ENCODE measurements at regions not wholly inside any gene's neighbourhood (a gene's known extent, or its start where the extent isn't known, plus 50 kb on each side); places are given as distances from the start of the nearest gene placed in this dataset.
"Not testable (repeated sequence)": the region's sequence is repeated elsewhere in the genome, so short reads cannot be mapped to it uniquely, and the experiment has no call there.

DNA sequence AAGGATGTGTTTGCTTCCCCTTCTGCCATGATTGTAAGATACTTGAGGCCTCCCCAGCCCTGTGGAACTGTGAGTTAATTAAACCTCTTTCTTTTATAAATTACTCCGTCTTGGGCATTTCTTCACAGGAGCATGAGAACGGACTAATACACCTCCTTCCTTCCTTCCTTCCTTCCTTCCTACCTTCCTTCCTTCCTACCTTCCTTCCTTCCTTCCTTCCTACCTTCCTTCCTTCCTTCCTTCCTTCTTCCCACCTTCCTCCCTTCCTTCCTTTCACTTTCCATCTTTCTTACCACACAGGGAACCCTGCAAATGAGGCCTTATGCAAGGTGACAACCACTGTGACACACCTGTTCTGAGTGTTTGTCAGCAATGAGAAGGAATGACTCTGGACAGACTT is 141.3 kb upstream of the EXOC2 start:
- no peak for DNase-seq

DNA sequence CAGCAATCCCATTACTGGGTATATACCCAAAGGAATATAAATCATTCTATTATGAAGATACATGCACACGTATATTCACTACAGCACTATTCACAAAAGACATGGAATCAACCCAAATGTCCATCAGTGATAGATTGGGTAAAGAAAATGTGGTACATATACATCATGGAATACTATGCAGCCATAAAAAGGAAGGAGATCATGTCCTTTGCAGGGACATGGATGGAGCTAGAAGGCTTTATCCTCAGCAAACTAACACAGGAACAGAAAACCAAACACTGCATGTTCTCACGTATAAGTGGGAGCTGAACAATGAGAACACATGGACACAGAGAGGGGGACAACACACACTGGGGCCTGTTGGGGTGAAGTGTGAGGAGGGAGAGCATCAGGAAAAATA is 139.9 kb upstream of the EXOC2 start:
- not testable (repeated sequence) for DNase-seq

DNA sequence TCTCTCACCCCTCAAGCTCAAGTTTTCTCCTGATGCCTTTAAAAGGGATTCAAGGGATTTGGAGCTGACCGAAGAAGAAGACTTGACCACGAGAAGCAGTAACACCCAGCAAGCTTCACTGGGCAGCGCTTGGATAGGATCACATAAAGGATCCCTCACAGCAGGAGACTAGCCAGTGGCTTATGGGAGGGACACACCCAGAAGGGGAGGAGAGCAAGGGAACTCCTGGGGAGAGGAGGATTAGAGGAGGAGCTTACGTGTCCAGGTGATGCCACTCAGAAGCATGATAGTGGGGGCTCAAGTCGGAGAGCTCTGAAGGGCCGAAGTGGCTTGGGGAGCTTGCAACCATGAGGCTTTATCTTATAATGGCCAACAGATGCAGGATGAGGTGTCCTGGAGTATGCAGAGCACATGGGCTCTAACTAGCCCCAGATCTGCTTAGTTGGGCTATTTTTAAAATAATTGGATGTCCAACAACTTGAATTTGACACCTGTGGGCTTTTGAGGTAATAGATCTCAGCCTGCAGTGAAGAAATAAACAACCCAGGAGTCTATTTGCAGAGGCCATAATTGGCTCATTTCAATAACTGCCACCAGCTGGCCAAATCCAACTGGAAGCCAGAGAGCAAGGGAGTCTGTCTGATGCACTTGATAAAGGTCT is 137.9 kb upstream of the EXOC2 start:
- no peak for DNase-seq

DNA sequence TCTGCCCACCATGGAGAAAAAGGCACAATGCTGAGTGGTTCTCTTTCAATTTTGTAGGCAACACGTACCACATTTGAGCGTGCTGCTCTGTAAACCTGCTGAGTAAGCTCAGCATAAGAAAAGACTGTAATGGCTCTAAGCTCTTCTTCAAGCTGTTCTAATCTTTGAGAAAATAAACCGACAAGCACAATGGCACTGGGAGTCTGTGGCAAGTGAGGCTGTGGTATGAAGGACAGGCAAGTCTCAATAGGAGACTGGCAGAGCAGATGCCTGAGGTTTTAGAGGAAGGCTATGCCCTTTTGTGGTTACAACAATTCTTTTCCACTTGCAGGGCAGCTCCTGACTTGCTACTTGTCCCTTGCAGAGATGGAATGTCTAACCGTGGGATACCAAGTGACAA is 136.7 kb upstream of the EXOC2 start:
- no peak for DNase-seq

DNA sequence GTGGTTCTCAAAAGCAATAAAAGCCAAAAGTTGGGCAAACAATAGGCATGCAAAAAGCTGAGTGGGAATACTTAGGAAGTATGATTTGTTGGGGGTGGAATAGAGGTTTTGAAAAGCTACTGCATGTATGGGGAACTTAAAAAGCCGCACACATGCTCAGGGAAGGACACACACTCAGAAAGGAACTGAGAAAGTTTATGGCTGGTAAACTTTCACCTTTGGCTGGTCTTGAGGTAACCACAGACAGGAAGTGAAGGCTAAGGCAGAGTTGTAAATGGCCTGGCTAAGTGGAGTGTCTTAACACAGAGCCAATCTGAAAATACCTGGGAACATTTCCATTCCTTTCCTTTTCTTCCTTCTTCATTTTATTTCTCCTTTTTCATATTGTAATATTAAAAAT is 134.5 kb upstream of the EXOC2 start:
- no peak for DNase-seq

DNA sequence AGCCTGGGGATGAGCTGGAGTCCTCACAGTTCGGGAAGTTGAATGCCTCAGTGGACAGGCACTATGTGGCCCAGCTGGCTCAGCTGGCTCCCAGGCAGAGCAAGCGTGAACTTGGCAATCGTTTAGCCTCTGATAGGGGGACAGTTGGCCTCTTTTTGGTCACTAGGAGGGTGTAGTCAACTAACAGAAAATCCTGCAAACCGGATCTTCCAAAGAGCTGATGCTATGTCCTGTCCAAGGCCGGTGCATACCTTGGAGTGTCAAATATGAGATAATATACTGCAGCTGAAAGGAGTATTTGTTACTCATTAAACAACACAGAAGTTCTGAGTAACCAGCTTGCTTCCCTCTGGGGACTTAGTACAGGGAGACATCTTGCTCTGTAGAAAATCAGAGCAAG is 126.2 kb upstream of the EXOC2 start:
- no peak for DNase-seq

DNA sequence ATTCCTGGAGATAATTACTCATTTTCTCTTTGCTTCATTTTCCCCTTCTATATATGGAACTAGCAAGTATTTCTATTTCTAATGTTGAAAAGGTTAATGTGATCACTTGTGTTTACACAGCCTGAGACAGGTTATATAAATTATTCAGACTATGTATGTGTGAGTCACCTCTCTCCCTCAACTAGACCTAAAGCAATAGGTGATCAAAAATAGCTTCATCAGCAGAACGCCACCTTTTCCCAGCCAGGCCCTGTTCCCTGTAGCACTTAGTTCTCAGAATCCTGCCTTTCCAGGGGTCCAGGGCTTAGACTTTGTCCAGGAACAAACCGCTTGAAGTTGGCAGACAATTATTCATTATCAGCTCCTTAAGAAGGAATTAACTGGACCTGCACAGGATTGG is 125.3 kb upstream of the EXOC2 start:
- DNase-seq: no peak

DNA sequence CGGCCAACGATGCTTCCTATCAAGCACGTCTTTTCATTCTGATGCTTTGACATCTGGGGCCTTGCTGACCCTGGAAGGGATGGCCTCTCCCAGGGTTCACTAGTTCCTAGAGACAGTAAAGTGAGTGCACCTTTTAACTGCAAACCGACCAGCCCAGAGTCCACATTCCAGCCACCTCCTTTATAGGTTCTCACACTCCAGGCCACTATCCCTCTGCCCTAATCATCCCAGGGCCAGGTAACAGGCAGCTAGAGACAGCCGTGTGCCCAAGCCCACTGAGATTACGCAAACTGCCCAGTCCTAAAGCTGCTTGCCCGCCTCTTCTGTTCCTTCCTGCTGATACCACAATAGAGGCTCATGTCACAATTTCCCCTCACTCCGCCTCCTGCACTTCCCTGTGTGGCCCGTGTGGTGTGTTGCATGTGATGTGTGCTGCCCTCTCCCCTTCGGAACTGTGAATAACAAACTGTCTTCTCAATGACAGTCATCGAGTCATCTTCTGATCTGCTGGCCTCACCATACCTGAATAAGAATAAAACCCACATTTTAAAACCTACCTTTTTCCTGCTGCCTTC is 123.7 kb upstream of the EXOC2 start:
- no peak for DNase-seq

DNA sequence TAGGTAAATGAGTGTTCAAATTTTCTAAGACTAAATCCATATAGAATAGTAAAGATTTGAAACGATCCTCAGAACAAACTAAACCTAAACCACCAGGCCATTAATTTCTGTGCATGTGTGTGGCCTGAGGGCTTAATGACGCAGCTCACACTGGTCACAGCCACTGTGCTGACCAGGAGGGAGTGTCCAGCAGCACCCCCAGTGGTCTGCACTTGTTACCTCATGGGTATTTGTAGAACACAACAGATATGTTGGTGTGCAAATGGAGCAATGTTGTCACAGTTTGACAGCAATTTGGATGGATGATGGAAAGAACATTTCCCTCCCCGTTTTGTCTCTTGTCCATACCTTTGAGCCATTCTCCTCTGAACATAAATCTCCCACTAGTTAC is 122.4 kb upstream of the EXOC2 start:
- DNase-seq: no peak

DNA sequence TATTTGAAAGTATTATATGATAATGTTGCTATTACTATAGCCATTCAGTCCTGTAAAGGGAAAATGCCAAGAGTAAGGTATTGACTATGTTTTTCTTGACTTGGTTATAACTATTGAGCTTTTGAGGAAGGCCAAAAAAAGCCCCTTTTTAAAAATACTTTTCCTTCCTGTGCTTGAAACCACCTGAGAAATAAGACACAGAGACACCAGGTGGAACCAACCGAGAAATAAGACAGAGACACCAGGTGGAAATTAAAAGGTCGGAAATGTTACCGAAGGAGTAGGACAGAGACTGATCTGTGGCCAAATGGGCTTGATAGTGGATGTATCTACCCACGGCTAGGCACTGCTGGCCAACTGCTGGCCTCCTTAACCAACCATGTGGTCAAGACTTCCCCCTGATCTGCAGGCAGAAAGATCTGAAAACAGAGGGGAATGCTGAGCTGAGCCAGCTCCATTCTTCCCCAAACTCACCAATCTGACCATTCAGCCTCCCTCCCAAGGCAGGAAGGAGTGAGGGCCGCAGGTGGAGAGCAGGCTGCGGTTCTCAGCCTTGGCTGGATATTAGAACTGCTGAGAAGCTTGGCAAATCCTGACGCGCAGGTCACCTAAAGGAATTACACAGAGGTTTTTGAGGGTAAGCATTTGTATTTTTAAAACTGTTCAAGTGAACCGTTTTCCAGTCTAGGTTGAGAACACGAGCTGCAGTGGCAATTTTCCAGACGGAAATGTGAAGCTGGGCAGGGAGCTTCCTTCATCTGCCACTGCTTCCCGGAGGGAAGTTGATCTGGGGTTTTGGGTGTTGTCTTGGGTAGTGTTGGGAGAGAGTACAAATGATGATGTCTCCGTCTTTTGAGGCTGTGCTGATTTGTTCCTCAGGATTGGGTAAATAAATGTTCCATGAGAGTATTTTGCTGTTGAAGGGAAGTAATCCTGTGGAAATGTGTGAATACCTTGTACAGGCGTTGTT is 121.7 kb upstream of the EXOC2 start:
- DNase-seq: no peak

DNA sequence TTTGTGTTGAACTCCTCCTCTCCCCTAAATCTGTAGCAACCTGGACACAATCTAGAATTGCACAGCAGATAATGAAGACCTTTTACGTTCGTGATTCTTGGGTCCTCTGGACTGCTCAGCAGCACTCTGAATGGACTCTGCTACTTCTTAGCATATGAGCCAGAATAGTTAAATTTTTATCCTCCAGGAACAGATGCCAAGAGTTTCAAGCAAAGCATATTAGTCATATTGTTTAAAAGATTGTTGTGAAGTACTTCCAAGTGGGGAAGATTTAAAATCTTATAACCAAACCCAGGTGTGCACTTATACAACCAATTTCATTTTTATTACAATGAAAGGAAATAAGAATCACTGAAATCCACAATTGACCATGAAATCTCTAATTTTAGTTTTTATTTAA is 118.9 kb upstream of the EXOC2 start:
- DNase-seq: no peak

DNA sequence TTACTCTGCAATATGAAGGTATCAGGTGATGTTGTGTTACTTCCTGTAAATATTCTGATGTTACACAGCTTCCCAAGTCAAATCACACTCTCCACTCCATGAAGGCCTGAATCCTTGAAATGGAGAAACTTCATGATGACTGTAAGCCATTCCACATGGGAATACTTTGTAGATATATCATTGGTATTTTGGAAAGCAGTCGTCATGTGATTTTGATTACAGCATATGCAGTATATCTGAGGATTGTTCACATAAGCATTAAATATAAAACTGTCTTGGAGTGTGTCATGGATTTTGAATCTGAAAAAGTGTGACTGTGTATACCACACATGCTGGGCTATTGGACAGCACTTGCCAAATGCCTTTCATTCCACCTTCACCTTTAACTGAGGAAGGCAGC is 118.3 kb upstream of the EXOC2 start:
- DNase-seq: no peak

DNA sequence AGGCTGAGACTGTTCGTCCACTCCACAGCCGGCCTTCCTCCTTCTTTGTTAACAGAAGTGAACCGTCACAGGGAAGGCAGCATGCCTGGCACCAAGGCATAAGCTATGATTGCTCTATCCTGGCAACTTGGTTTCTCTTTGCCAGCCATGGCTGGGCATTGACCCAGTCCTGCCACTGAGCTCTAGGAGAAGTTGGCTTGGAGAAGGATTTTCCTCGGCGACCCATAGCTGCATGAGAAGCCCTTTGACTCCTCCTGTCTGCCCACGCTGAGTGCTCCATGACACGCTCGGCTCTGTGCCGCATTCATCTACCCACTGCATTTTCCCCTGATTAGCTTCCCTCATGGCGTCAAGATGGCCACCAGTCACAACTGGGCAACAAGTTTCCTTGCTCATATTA is 111.8 kb upstream of the EXOC2 start:
- DNase-seq: no peak

DNA sequence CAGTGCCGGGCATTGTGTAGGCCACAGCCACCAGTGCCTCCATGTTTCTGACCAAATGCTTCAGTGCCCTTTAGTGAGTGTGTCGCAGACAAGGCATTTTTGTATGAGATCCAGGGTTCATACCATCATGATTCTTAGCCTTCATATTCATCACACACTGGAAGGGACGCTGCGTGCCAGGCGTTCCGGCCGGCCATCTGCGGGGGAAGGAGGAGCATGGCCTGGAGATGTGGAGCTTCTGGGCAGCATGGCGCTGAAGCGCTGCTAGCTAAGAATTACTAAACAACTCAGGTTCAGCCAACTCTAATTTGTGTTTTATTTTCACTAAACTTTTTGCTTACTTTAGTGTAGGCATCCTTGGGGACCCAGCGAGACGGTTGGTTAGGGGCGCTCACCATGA is 111.4 kb upstream of the EXOC2 start:
- DNase-seq: no peak

DNA sequence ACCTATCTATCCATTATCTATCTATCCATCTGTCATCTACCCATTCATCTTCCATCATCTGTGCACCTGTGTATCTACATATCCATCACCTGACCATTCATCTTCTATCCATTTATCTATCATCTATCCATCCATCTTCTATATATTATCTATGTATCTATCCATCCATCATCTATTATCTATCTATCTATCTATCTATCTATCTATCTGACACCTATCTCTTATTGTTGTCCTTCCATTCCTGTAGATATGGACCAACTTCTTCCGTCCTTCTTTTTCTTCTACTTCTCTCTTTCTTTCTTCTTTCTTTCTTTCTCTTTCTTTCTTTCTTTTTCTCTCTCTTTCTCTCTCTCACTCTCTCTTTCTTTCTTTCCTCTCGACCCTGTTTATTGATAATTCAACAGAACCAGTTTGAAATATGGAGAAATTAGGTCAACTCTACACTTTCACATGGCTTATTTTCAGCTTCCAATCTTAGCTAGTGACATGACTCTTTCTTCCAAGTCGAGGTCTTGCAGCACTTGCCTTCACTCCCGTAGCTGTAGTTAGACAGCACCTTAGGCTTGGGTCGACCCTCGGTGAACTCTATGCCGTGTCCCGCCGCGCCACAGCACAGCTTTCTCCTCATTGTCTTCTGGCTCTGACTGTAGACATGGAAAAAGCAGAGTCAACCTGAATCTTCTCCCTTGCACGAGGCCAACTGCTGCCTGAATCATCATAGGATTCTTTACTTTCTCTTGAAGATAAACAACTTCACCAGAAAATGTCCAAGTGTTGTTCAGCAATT is 110.4 kb upstream of the EXOC2 start:
- DNase-seq: no peak

DNA sequence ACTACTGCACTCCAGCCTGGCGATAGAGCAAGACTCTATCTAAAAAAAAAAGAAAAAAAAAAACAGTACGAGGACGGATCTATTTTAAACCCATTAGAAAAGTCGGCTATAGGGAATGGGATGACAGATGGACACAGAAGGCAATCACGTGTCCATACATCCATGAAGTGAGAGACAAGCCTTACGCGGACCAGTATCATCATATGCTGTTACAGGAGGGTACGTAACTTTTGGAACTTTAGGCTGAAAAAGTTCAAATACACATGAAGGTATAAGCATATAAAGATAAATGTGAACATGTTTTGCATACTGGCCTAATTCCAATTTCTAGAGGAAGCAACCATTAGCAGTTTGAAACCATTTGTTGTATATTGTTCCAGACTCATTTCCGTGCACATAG is 109.8 kb upstream of the EXOC2 start:
- DNase-seq: no peak

DNA sequence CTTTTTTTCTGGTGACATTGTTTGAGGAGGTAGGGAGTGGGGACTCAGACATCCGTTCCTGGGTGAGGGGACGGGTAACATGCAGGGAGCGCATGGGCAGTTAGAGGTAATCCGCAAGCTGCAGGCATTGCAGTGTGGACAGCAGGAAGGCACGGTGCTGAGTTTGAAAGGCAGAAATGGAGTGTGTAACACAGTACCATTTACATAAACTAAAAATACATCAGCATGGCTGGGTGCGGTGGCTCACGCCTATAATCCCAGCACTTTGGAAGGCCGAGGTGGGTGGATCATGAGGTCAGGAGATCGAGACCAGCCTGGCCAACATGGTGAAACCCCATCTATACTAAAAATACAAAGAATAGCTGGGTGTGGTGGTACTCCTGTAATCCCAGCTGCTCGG is 109.3 kb upstream of the EXOC2 start:
- not testable (repeated sequence) for DNase-seq

DNA sequence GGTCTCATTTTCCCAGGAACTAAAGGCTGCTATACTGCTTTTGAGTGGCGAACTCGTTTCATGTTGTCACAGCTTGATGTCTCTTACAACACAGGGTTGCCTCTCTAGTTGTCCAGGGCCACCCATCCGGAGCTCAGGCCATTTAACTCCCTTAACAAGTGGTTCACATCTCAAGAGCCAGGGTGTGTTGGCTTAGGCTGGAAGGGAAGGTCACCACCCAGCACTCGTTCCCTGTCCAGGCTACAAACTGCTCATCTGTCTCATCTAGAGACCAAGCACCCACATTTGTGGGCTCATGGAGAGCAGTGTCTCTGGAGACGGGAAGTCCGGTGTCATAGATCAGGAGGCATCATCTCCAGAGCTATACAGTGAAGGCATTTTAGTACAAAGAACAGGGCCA is 106.8 kb upstream of the EXOC2 start:
- no peak for DNase-seq

DNA sequence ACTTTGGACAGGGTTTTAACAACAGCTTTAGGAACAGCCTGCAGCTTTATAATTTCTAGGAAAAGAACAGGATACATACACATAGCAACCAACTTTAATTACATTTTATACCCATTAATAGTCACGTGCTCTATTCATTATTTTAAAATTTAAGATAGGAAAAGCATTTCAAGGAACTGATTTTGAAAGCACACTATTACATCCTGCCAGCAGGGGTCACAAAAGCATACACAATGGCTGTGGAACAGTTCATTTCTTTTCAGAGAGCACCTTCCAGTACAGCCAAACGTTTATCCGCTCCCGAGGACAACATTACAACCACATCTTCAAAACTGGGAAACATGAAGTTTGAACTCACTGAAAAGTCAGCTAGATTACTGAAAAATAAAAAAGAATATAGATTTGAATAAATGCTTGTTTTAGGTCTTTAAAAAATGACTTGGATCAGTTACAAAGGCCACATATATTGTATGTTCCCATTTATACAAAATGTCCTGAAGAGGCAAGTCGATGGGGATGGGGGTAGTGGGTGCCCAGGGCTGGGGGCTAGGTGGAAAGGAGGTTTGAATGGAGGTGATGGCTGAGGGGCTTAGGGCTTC is 104.6 kb upstream of the EXOC2 start:
- peak; percentile 31 for DNase-seq

DNA sequence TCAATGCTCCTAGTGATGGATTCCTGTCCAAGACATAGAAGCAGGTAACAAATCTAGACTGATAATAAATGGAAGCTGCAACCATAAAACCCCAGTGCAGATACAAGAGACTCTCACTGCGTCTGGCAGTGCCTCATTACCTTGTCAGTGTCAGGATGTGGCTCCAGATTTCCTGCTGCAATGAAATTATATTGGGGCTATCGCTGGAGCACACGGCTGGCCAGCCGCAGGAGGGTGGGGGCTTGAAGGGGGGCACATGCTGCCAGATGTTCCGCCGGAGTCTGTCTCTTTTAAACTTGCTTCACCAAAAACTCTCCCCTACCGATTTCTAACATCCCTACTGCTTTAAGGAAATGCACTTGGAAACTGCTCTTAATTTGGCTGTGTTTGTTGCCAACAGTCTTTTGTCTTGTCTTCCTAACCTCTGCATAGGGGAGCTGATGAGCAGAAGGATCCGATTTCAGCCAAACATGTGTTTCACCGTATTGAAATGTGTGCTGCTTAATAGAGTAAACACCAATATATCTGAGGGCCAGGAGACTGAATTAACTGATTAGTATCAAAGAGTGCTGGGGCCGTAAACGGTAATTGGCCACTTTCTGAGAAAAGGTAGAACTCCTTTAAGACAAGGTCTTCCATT is 102.2 kb upstream of the EXOC2 start:
- DNase-seq: no peak

DNA sequence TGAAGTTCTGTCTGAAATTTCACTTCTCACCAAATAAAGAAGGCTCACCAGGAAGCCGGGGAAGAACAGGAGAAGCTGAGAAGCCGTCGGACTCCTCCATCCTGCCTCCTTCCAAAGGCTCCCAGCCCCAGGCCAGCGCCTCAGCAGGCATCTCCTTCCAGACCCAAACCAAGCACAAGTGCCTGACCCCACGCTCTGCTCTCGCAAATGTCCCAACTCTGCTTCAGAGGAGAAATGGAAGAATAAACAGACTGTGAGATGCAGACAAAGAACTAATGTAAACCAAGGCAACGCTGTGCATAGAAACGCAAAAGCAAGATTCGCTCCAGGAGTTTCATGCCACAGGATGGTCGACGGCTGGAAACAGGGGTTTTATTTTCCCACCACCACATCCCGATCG is 100.3 kb upstream of the EXOC2 start:
- no peak for DNase-seq

DNA sequence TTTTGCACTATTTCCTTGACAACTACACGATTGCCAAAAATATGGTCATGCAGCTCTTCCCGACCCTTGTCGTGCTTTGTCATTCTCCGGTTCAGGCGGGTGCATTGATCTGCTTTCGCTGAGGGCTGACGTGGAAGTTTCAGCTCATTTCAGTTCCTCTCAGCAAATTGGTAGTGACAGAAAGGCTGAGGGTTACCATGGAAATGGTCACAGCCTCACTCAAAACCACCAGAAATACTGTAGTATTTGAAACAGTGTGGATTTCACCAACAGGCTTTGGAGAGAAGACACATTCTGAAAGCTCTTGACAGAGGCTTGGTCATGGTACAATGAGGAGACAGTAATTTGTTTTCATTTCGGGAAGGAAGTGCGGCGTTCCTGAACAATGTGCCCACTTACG is 99.7 kb upstream of the EXOC2 start:
- no peak for DNase-seq
